IMR-90 (cell line): ENCODE measurements at regions not wholly inside any gene's neighbourhood (a gene's known extent, or its start where the extent isn't known, plus 50 kb on each side); places are given as distances from the start of the nearest gene placed in this dataset.

ENCODE experiments used
- ATAC-seq: fragments of 200-7000 bp; cut with Tn5 transposase; 2 replicates; pipeline ENCODE4 v1.9.1; 2020; ENCODE audit warnings: low read depth, mild to moderate bottlenecking, moderate library complexity
- BruUV-seq: library from RNA; stranded (reverse); fragments of 400-500 nt; replicated peaks from 2 replicates; lab custom pipeline; 2021; lab: Mats Ljungman, UMichigan
- CTCF ChIA-PET: fragments of 300-600 bp; formaldehyde crosslinking; extraction: SDS; loops from one replicate; lab custom pipeline; 2021; ENCODE audit warnings: antibody characterized with exemption; lab: Yijun Ruan, JAX
- POLR2A ChIA-PET: fragments of 300-600 bp; sonication (Branson Sonifier 250); formaldehyde crosslinking; loops from one replicate; lab custom pipeline; 2022; ENCODE audit warnings: antibody characterized with exemption; ENCODE audit not compliant: unreplicated experiment; lab: Charles Lee
- DNase-seq: peaks from one replicate; pipeline ENCODE4 v3.0.0; 2013
- H2AFZ ChIP-seq: replicated peaks from 2 replicates; pipeline ENCODE3; 2013; ENCODE audit warnings: low read length, mild to moderate bottlenecking; ENCODE audit not compliant: poor library complexity
- H2AK5ac ChIP-seq: 2 replicates; pipeline ENCODE4 v1.6.1; 2013; ENCODE audit warnings: low read depth, low read length, inconsistent platforms
- H2AK9ac ChIP-seq: replicated peaks from 2 replicates; pipeline ENCODE3; 2013; ENCODE audit warnings: mild to moderate bottlenecking, low read depth, low read length, moderate library complexity; ENCODE audit not compliant: poor library complexity
- H2BK120ac ChIP-seq: 2 replicates; pipeline ENCODE4 v1.6.1; 2013; ENCODE audit warnings: low read depth, low read length, inconsistent platforms
- H2BK15ac ChIP-seq: 3 replicates; pipeline ENCODE4 v1.6.1; 2013; ENCODE audit warnings: low read depth, low read length, inconsistent platforms
- H2BK20ac ChIP-seq: 2 replicates; pipeline ENCODE4 v1.6.1; 2013; ENCODE audit warnings: low read depth, mild to moderate bottlenecking, inconsistent platforms, low read length, moderate library complexity
- H2BK5ac ChIP-seq: 2 replicates; pipeline ENCODE4 v1.6.1; 2013; ENCODE audit warnings: mild to moderate bottlenecking, low read depth, low read length, inconsistent platforms; ENCODE audit not compliant: poor library complexity, severe bottlenecking
- H3K14ac ChIP-seq: replicated peaks from 2 replicates; pipeline ENCODE4 v1.6.1; 2013; ENCODE audit warnings: low read depth, low read length, inconsistent platforms
- H3K18ac ChIP-seq: 2 replicates; pipeline ENCODE4 v1.6.1; 2013; ENCODE audit warnings: low read depth, low read length, control low read depth
- H3K23ac ChIP-seq: 2 replicates; pipeline ENCODE4 v1.6.1; 2013; ENCODE audit warnings: low read depth, low read length, inconsistent platforms
- H3K27ac ChIP-seq: 2 replicates; pipeline ENCODE4 v1.5.1; 2013; ENCODE audit warnings: mild to moderate bottlenecking, control low read depth, low read length; ENCODE audit not compliant: insufficient read depth
- H3K27me3 ChIP-seq: 2 replicates; pipeline ENCODE4 v1.6.1; 2013; ENCODE audit warnings: low read length; ENCODE audit not compliant: control insufficient read depth, insufficient read depth
- H3K36me3 ChIP-seq: 2 replicates; pipeline ENCODE4 v1.6.1; 2013; ENCODE audit warnings: low read length, mixed read lengths; ENCODE audit not compliant: control insufficient read depth, insufficient read depth
- H3K4ac ChIP-seq: 2 replicates; pipeline ENCODE4 v1.6.1; 2013; ENCODE audit warnings: low read depth, low read length, inconsistent platforms
- H3K4me1 ChIP-seq: 2 replicates; pipeline ENCODE4 v1.6.1; 2013; ENCODE audit warnings: low read length, mixed read lengths; ENCODE audit not compliant: control insufficient read depth, insufficient read depth
- H3K4me2 ChIP-seq: 2 replicates; pipeline ENCODE4 v1.6.1; 2013; ENCODE audit warnings: low read depth, mild to moderate bottlenecking, control low read depth, low read length, moderate library complexity
- H3K4me3 ChIP-seq: 2 replicates; pipeline ENCODE4 v1.5.1; 2013; ENCODE audit warnings: low read depth, mild to moderate bottlenecking, control low read depth, low read length, moderate library complexity; ENCODE audit not compliant: insufficient read depth
- H3K56ac ChIP-seq: 2 replicates; pipeline ENCODE4 v1.6.1; 2013; ENCODE audit warnings: low read length, inconsistent platforms; ENCODE audit not compliant: insufficient read depth; ENCODE audit errors: extremely low read depth
- H3K79me1 ChIP-seq, 2 experiments: 2 replicates each; pipeline ENCODE4 v1.6.1; 2013; ENCODE audit warnings: low read length in 2 of 2, inconsistent platforms in 1 of 2, low read depth in 1 of 2
- H3K9ac ChIP-seq: 2 replicates; pipeline ENCODE4 v1.6.1; 2013; ENCODE audit warnings: low read depth, low read length, control low read depth
- H3K9me1 ChIP-seq: 2 replicates; pipeline ENCODE4 v1.6.1; 2013; ENCODE audit warnings: low read length, inconsistent platforms; ENCODE audit not compliant: insufficient read depth
- H3K9me3 ChIP-seq: 2 replicates; pipeline ENCODE4 v1.6.1; 2013; ENCODE audit warnings: low read length; ENCODE audit not compliant: control insufficient read depth, insufficient read depth
- H4K20me1 ChIP-seq: 2 replicates; pipeline ENCODE4 v1.6.1; 2013; ENCODE audit warnings: low read length, inconsistent platforms; ENCODE audit not compliant: insufficient read depth
- H4K5ac ChIP-seq: 2 replicates; pipeline ENCODE4 v1.6.1; 2013; ENCODE audit warnings: mild to moderate bottlenecking, low read depth, low read length, control low read depth
- H4K8ac ChIP-seq, 2 experiments: 2 replicates each; pipeline ENCODE4 v1.6.1; 2013; ENCODE audit warnings: low read depth in 2 of 2, low read length in 2 of 2, control low read depth in 1 of 2, inconsistent platforms in 1 of 2
- H4K91ac ChIP-seq: 2 replicates; pipeline ENCODE4 v1.6.1; 2013; ENCODE audit warnings: low read depth, low read length, inconsistent platforms; ENCODE audit not compliant: insufficient read depth
- BHLHE40 ChIP-seq: fragments of 150-350 bp; IDR thresholded peaks from 2 replicates; pipeline ENCODE4 v1.6.1; 2016; ENCODE audit warnings: mild to moderate bottlenecking, low read depth, low read length
- CEBPB ChIP-seq: IDR thresholded peaks from 2 replicates; pipeline ENCODE4 v1.6.1; 2012; ENCODE audit warnings: low read depth, low read length, improper control_type of control experiment
- CHD1 ChIP-seq: IDR thresholded peaks from 2 replicates; pipeline ENCODE4 v1.6.1; 2012; ENCODE audit warnings: low read depth, low read length, improper control_type of control experiment
- FOS ChIP-seq: fragments of 150-350 bp; IDR thresholded peaks from 2 replicates; pipeline ENCODE4 v1.6.1; 2016; ENCODE audit warnings: low read depth, low read length
- MAFK ChIP-seq: IDR thresholded peaks from 2 replicates; pipeline ENCODE4 v1.6.1; 2012; ENCODE audit warnings: low read depth, low read length, improper control_type of control experiment
- MAZ ChIP-seq: IDR thresholded peaks from 2 replicates; pipeline ENCODE4 v1.6.1; 2012; ENCODE audit warnings: low read depth, mild to moderate bottlenecking, low read length, improper control_type of control experiment, moderate library complexity, borderline replicate concordance
- MXI1 ChIP-seq: IDR thresholded peaks from 2 replicates; pipeline ENCODE4 v1.6.1; 2012; ENCODE audit warnings: low read depth, mild to moderate bottlenecking, low read length, moderate library complexity, borderline replicate concordance
- NFE2L2 ChIP-seq: fragments of 150-350 bp; IDR thresholded peaks from 2 replicates; pipeline ENCODE4 v1.6.1; 2016; ENCODE audit warnings: low read depth, mild to moderate bottlenecking, low read length
- POLR2A ChIP-seq: IDR thresholded peaks from 2 replicates; pipeline ENCODE4 v1.6.1; 2012; ENCODE audit warnings: mild to moderate bottlenecking, low read depth, low read length
- RAD21 ChIP-seq: IDR thresholded peaks from 2 replicates; pipeline ENCODE4 v1.6.1; 2012; ENCODE audit warnings: low read length, improper control_type of control experiment
- RCOR1 ChIP-seq: IDR thresholded peaks from 2 replicates; pipeline ENCODE4 v1.6.1; 2012; ENCODE audit warnings: mild to moderate bottlenecking, low read length, improper control_type of control experiment; ENCODE audit not compliant: insufficient replicate concordance
- RFX5 ChIP-seq: IDR thresholded peaks from 2 replicates; pipeline ENCODE4 v1.8.0; 2012; ENCODE audit warnings: low read depth, mild to moderate bottlenecking, low read length, moderate library complexity
- SMC3 ChIP-seq: fragments of 150-350 bp; IDR thresholded peaks from 2 replicates; pipeline ENCODE4 v1.6.1; 2016; ENCODE audit warnings: low read depth, mild to moderate bottlenecking, antibody characterized with exemption, low read length, moderate library complexity
- USF2 ChIP-seq: fragments of 150-350 bp; IDR thresholded peaks from 2 replicates; pipeline ENCODE4 v1.6.1; 2017; ENCODE audit warnings: mild to moderate bottlenecking, antibody characterized with exemption, low read length, low read depth
- WGBS, 2 experiments: methylation state at CpG; one replicate each; pipeline versions ENCODE4 v1.1.5 to v1.1.7; 2013; ENCODE audit warnings: missing lambda C conversion rate in 2 of 2; ENCODE audit not compliant: insufficient read length in 1 of 2; ENCODE audit errors: extremely low coverage in 2 of 2; 5-methylcytosine and 5-hydroxymethylcytosine counted together
- dilution Hi-C: fragments of 300-500 bp; cut with HindIII; formaldehyde crosslinking; loops from one replicate; pipeline ENCODE4 v1.14.3; 2018; ENCODE audit warnings: low sequenced_read_pairs; ENCODE audit not compliant: unreplicated experiment
- in situ Hi-C: fragments of 300-500 bp; cut with MboI; formaldehyde crosslinking; loops from 3 replicates; pipeline ENCODE4 v1.14.3; 2019; ENCODE audit warnings: low sequenced_read_pairs, inconsistent platforms, mixed read lengths
- intact Hi-C: fragments of 100-400 bp; cut with micrococcal nuclease; formaldehyde crosslinking; loops from 2 replicates; pipeline ENCODE4 v1.10.0; 2022
- TF ChIP-seq, protein P1 (sequence below): fragments of 150-350 bp; IDR thresholded peaks from 2 replicates; pipeline ENCODE4 v1.6.1; 2016; ENCODE audit warnings: low read depth, mild to moderate bottlenecking, low read length, moderate library complexity, borderline replicate concordance
- TF ChIP-seq, protein P2 (sequence below): conservative IDR thresholded peaks from 2 replicates; pipeline ENCODE4 v1.5.1; 2012; ENCODE audit warnings: mild to moderate bottlenecking, low read depth, low read length, improper control_type of control experiment

DNA sequence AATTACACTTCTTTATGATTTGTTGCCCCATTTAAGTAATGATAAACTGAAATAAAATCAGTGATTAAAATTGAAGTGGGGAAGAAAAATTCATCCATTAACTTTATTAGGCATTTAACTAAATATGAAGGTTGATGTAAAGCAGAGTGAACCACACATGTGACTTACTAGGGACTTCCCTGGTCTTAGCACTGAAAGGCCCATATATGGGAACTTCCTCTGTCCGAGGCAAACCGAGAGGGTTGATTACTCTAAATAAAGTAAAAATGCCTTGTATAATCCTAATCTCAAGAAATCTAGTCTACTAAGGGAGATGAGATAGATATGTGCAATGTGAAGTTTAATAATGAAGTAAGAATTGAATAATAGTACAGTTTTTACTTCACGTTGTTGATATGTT, 403.9 kb upstream of the RPS6KA3 start:
- no peak overlapping the region for H2BK15ac ChIP-seq
- H2AFZ ChIP-seq = no peak overlapping the region
- no TSS peak for BruUV-seq
- no peaks in the 10 kb centered on the region for H3K4me1 ChIP-seq
- no peak overlapping the region for H3K14ac ChIP-seq
- in situ Hi-C loops (no loop called here), intact Hi-C loops (no loop called here), dilution Hi-C loops (no loop called here)
- H3K36me3 ChIP-seq = no peaks in the 10 kb centered on the region
- no peak overlapping the region for H3K18ac ChIP-seq
- no peak overlapping the region for H2BK120ac ChIP-seq
- no peak overlapping the region for H3K4ac ChIP-seq
- H2BK5ac ChIP-seq = no peak overlapping the region
- no peak overlapping the region for H4K5ac ChIP-seq
- H2AK9ac ChIP-seq = no peak overlapping the region
- no peak for TF ChIP-seq SMC3
- TF ChIP-seq MXI1 = no peak
- TF ChIP-seq RCOR1 = no peak
- TF ChIP-seq CEBPB = no peak
- TF ChIP-seq MAZ = no peak
- TF ChIP-seq RAD21 = no peak
- TF ChIP-seq BHLHE40 = no peak
- no peak for TF ChIP-seq RFX5
- TF ChIP-seq, protein P1, sequence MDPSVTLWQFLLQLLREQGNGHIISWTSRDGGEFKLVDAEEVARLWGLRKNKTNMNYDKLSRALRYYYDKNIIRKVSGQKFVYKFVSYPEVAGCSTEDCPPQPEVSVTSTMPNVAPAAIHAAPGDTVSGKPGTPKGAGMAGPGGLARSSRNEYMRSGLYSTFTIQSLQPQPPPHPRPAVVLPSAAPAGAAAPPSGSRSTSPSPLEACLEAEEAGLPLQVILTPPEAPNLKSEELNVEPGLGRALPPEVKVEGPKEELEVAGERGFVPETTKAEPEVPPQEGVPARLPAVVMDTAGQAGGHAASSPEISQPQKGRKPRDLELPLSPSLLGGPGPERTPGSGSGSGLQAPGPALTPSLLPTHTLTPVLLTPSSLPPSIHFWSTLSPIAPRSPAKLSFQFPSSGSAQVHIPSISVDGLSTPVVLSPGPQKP = no peak
- no peak for TF ChIP-seq POLR2A
- no peak for TF ChIP-seq CHD1
- no peak for TF ChIP-seq FOS
- TF ChIP-seq USF2 = no peak
- TF ChIP-seq NFE2L2 = no peak
- TF ChIP-seq, protein P2, sequence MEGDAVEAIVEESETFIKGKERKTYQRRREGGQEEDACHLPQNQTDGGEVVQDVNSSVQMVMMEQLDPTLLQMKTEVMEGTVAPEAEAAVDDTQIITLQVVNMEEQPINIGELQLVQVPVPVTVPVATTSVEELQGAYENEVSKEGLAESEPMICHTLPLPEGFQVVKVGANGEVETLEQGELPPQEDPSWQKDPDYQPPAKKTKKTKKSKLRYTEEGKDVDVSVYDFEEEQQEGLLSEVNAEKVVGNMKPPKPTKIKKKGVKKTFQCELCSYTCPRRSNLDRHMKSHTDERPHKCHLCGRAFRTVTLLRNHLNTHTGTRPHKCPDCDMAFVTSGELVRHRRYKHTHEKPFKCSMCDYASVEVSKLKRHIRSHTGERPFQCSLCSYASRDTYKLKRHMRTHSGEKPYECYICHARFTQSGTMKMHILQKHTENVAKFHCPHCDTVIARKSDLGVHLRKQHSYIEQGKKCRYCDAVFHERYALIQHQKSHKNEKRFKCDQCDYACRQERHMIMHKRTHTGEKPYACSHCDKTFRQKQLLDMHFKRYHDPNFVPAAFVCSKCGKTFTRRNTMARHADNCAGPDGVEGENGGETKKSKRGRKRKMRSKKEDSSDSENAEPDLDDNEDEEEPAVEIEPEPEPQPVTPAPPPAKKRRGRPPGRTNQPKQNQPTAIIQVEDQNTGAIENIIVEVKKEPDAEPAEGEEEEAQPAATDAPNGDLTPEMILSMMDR = no peak
- TF ChIP-seq MAFK = no peak
- H3K27ac ChIP-seq = no peak overlapping the region
- H3K27me3 ChIP-seq = no peaks in the 10 kb centered on the region
- no peak for DNase-seq
- H4K8ac ChIP-seq = no peak overlapping the region
- no peaks in the 10 kb centered on the region for H4K20me1 ChIP-seq
- no peak overlapping the region for H3K23ac ChIP-seq
- H3K9ac ChIP-seq = no peak overlapping the region
- CTCF ChIA-PET = no interaction called here
- H3K9me3 ChIP-seq = no peaks in the 10 kb centered on the region
- H3K4me3 ChIP-seq = no peak overlapping the region
- POLR2A ChIA-PET = no interaction called here
- ATAC-seq = no peak
- WGBS, 2 experiments = no CpG with 5 or more reads among the region's 3 CpGs
- H2BK20ac ChIP-seq = no peak overlapping the region
- no peaks in the 10 kb centered on the region for H3K9me1 ChIP-seq
- no peak overlapping the region for H4K91ac ChIP-seq
- H3K4me2 ChIP-seq = no peak overlapping the region
- no peak overlapping the region for H3K56ac ChIP-seq
- H2AK5ac ChIP-seq = no peak overlapping the region
- H3K79me1 ChIP-seq = no peaks in the 10 kb centered on the region
